Transverse colon (tissue), 4 donors: ENCODE measurements at regions not wholly inside any gene's neighbourhood (a gene's known extent, or its start where the extent isn't known, plus 50 kb on each side); places are given as distances from the start of the nearest gene placed in this dataset.

ENCODE experiments used
- DNase-seq: peaks from one replicate; pipeline ENCODE4 v3.0.0-alpha.2; 2019
- H3K27ac ChIP-seq, 4 donors: fragments of 200-600 bp; sonication (generic); 2 replicates each; pipeline ENCODE4 v1.5.1; 2016 to 2018; ENCODE audit warnings: inconsistent platforms in 4 of 4
- H3K27me3 ChIP-seq: fragments of 200-600 bp; sonication (generic); 2 replicates; pipeline ENCODE4 v1.5.1; 2017; ENCODE audit warnings: inconsistent platforms
- H3K36me3 ChIP-seq, 4 donors: fragments of 200-600 bp; sonication (generic); 2 replicates each; pipeline ENCODE4 v1.5.1; 2017 to 2019; ENCODE audit warnings: inconsistent platforms in 4 of 4
- H3K4me1 ChIP-seq, 4 donors: fragments of 200-600 bp; sonication (generic); 2 replicates each; pipeline ENCODE4 v1.5.1; 2017 to 2020; ENCODE audit warnings: inconsistent platforms in 4 of 4
- H3K4me3 ChIP-seq, 4 donors: fragments of 200-600 bp; sonication (generic); 1 replicate in 1 of 4; 2 replicates in 3 of 4; pipeline versions ENCODE4 v1.5.1 to v1.6.1; 2017 to 2019; ENCODE audit warnings: inconsistent platforms in 4 of 4
- H3K9me3 ChIP-seq, 2 donors: fragments of 200-600 bp; sonication (generic); 2 replicates each; pipeline ENCODE4 v1.5.1; 2017 to 2019; ENCODE audit warnings: inconsistent platforms in 2 of 2
- EP300 ChIP-seq: sonication (generic); formaldehyde crosslinking; IDR thresholded peaks from one replicate; pipeline ENCODE4 v1.6.1; 2017; ENCODE audit warnings: antibody characterized with exemption, low read depth
- POLR2A ChIP-seq: fragments of 450-650 bp; IDR thresholded peaks from one replicate; pipeline ENCODE4 v1.6.1; 2016; ENCODE audit warnings: antibody characterized with exemption, mild to moderate bottlenecking, moderate library complexity
- POLR2AphosphoS5 ChIP-seq, 3 donors: sonication (generic); formaldehyde crosslinking; IDR thresholded peaks; one replicate each; pipeline ENCODE4 v1.6.1; 2016; ENCODE audit warnings: antibody characterized with exemption in 3 of 3
- whole genome bisulfite sequencing, 2 donors: methylation state at CpG; one replicate each; pipeline ENCODE4 v1.1.5; 2018; ENCODE audit warnings: low coverage in 1 of 2; 5-methylcytosine and 5-hydroxymethylcytosine counted together
- in situ Hi-C, 4 donors: fragments of 200-750 bp; cut with MboI; loops; one replicate each; pipeline versions ENCODE4 v1.15.0 to v1.15.1; 2017; ENCODE audit warnings: low sequenced_read_pairs in 3 of 4, low pct_ligation_motif_present in 1 of 4, low pct_unique_long_range_greater_than_20kb in 1 of 4
- intact Hi-C: fragments of 100-400 bp; cut with DNase I; formaldehyde crosslinking; loops from one replicate; pipeline ENCODE4 v1.15.1; 2023; ENCODE audit warnings: low total_unique reads
- TF ChIP-seq, protein P1 (sequence below), 5 experiments: fragments of 200-600 bp in 3 of 5; fragments of 450-650 bp in 2 of 5; sonication (generic) in 3 of 5; IDR thresholded peaks; 1 replicate in 2 of 5; 2 replicates in 3 of 5; pipeline ENCODE4 v1.5.1; 2016 to 2017; ENCODE audit warnings: antibody characterized with exemption in 5 of 5, inconsistent platforms in 3 of 5, mild to moderate bottlenecking in 2 of 5, moderate library complexity in 1 of 5

- H3K9me3 ChIP-seq, result no peaks in the 10 kb centered on the region
- no peak overlapping the region for H3K27ac ChIP-seq
- no peak for DNase-seq
- TF ChIP-seq POLR2A (no peak), EP300 (no peak), POLR2AphosphoS5 (IDR thresholded peaks at IDR 0.05) (no peak)
- TF ChIP-seq, protein P1, sequence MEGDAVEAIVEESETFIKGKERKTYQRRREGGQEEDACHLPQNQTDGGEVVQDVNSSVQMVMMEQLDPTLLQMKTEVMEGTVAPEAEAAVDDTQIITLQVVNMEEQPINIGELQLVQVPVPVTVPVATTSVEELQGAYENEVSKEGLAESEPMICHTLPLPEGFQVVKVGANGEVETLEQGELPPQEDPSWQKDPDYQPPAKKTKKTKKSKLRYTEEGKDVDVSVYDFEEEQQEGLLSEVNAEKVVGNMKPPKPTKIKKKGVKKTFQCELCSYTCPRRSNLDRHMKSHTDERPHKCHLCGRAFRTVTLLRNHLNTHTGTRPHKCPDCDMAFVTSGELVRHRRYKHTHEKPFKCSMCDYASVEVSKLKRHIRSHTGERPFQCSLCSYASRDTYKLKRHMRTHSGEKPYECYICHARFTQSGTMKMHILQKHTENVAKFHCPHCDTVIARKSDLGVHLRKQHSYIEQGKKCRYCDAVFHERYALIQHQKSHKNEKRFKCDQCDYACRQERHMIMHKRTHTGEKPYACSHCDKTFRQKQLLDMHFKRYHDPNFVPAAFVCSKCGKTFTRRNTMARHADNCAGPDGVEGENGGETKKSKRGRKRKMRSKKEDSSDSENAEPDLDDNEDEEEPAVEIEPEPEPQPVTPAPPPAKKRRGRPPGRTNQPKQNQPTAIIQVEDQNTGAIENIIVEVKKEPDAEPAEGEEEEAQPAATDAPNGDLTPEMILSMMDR (IDR thresholded peaks at IDR 0.05), result no peak
- H3K4me1 ChIP-seq, result no peaks in the 10 kb centered on the region
- intact Hi-C loops (no loop called here), in situ Hi-C loops (no loop called here)
- no peak overlapping the region for H3K4me3 ChIP-seq
- no peaks in the 10 kb centered on the region for H3K27me3 ChIP-seq
- H3K36me3 ChIP-seq, result no peaks in the 10 kb centered on the region
- WGBS, 2 donors, result 54 to 75% methylated on average over 1 to 2 of the region's 2 CpGs
Observed at GRCh38 chr3:27840807-27841594, 118.9 kb upstream of the EOMES start.

DNA sequence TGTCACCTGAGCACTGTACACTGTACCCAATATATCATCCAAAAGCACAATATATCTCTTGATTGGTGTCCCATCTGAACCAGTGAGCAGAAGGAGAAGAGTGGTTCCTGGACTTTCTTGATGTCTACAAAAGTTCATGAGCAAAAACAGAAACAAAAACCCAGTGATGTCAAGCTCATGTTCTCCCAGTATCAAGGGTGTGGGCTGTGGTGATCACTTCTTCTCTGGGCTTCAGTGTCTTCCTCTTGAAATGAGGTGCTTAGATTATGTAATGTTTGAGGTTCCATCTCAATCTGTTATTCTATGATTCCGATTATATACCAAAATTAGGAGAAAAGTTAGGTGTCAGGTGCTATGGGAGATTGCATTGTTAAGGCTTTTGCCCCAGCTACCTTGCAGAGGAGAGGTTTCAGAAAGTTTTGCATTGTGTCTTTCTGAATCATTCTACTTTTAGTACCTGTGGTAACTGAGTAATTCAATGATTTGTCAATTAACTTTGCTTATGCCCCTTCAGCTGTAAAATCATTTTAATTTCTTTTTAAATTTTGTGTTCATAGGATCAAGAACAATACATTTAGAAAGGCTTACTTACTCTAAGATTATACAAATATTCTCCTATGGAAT lies 122.0 kb upstream of the EOMES start:
- TF ChIP-seq POLR2AphosphoS5 (IDR thresholded peaks at IDR 0.05) (no peak), POLR2A (no peak), EP300 (no peak)
- TF ChIP-seq, protein P1 (IDR thresholded peaks at IDR 0.05), result no peak
- Histone ChIP-seq H3K4me3 (no peak overlapping the region), H3K27ac (no peak overlapping the region), H3K27me3 (no peaks in the 10 kb centered on the region), H3K9me3 (no peaks in the 10 kb centered on the region), H3K36me3 (no peaks in the 10 kb centered on the region), H3K4me1 (no peaks in the 10 kb centered on the region)
- in situ Hi-C loops, result no loop called here
- WGBS, 2 donors, result 69 to 90% methylated on average over 1 of the region's 1 CpG
- intact Hi-C loops, result no loop called here
- DNase-seq, result no peak

- no peak for DNase-seq
- intact Hi-C loops, result no loop called here
- Histone ChIP-seq H3K4me3 (no peak overlapping the region), H3K27ac (no peak overlapping the region), H3K9me3 (no peaks in the 10 kb centered on the region), H3K4me1 (no peaks in the 10 kb centered on the region), H3K36me3 (no peaks in the 10 kb centered on the region), H3K27me3 (no peaks in the 10 kb centered on the region)
- TF ChIP-seq, protein P1 (IDR thresholded peaks at IDR 0.05), result no peak
- no peak for TF ChIP-seq POLR2A
- no peak for TF ChIP-seq POLR2AphosphoS5 (IDR thresholded peaks at IDR 0.05)
- no peak for TF ChIP-seq EP300
- 53 to 68% methylated on average over 3 to 6 of the region's 6 CpGs for WGBS, 2 donors
- in situ Hi-C loops, result no loop called here
Observed at GRCh38 chr3:27847697-27848096, 125.6 kb upstream of the EOMES start.

DNA sequence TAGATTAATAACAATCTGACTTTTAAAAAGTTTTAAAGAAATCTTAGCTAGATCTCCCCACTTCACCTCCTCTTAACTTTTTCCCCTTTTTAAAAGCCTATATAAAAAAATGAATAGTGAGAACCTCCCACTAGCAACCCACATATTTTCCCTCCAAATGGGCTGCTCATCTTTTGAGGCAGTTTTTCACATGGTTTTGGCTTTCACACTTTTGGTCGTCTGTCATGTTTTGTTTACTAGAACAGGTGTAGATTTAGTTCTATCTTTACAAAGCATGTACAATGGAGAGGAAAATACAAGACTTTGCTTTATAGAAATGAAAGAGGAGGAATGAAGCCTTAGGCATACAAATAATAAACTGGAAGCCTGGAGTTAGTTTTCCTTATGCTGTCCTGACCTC lies 126.7 kb upstream of the EOMES start:
- Histone ChIP-seq H3K27ac (no peak overlapping the region), H3K4me3 (no peak overlapping the region), H3K4me1 (no peaks in the 10 kb centered on the region), H3K9me3 (no peaks in the 10 kb centered on the region), H3K27me3 (no peaks in the 10 kb centered on the region), H3K36me3 (no peaks in the 10 kb centered on the region)
- intact Hi-C loops (no loop called here), in situ Hi-C loops (no loop called here)
- no peak for DNase-seq
- 58 to 89% methylated on average over 1 of the region's 1 CpG for WGBS, 2 donors
- no peak for TF ChIP-seq POLR2A
- no peak for TF ChIP-seq POLR2AphosphoS5 (IDR thresholded peaks at IDR 0.05)
- TF ChIP-seq, protein P1 (IDR thresholded peaks at IDR 0.05), result no peak
- TF ChIP-seq EP300, result no peak
